ENCODE measurements at regions not wholly inside any gene's neighbourhood (a gene's known extent, or its start where the extent isn't known, plus 50 kb on each side); places are given as distances from the start of the nearest gene placed in this dataset.
"Not testable (repeated sequence)": the region's sequence is repeated elsewhere in the genome, so short reads cannot be mapped to it uniquely, and the experiment has no call there.

GRCh38 chr2:82339805-82340204, 2035.3 kb upstream of the LRRTM1 start:
- H3F3A ChIP-seq (ENCODE audit: control insufficient read depth, insufficient read depth), result no peaks in the 10 kb centered on the region

GRCh38 chr2:82333697-82334096, 2029.1 kb upstream of the LRRTM1 start:
- no peak for TF ChIP-seq CTCF (IDR thresholded peaks at IDR 0.05; ENCODE audit: low read depth, low read length, poor library complexity, severe bottlenecking)
- no peak for TF ChIP-seq EZH2phosphoT487 (IDR thresholded peaks at IDR 0.05; ENCODE audit: borderline replicate concordance, low read length)
- Histone ChIP-seq H3K9me3 (ENCODE audit: control insufficient read depth, insufficient read depth, low read length) (no peaks in the 10 kb centered on the region), H3K9me2 (replicated peaks; ENCODE audit: control insufficient read depth, low read length) (no peaks in the 10 kb centered on the region), H3K27me3 (ENCODE audit: control insufficient read depth, low read length) (no peaks in the 10 kb centered on the region), H3K4me2 (ENCODE audit: low read length) (no peak overlapping the region), H3K27ac (ENCODE audit: low read depth, low read length) (no peak overlapping the region), H3K4me3 (ENCODE audit: low read length) (no peak overlapping the region), H3K4me1 (ENCODE audit: control insufficient read depth, low read length) (no peaks in the 10 kb centered on the region), H4K20me1 (ENCODE audit: control insufficient read depth, insufficient read depth, low read depth, low read length) (no peaks in the 10 kb centered on the region), H3K79me2 (ENCODE audit: control insufficient read depth, low read length) (no peaks in the 10 kb centered on the region), H3F3A (ENCODE audit: control insufficient read depth, insufficient read depth) (no peaks in the 10 kb centered on the region), H3K36me3 (ENCODE audit: control insufficient read depth, low read length) (no peaks in the 10 kb centered on the region)

More at GRCh38 chr2:82339805-82340204, 2035.3 kb upstream of the LRRTM1 start:
- Histone ChIP-seq H3K27me3 (ENCODE audit: control insufficient read depth, low read length) (no peaks in the 10 kb centered on the region), H3K4me1 (ENCODE audit: control insufficient read depth, low read length) (no peaks in the 10 kb centered on the region), H3K9me3 (ENCODE audit: control insufficient read depth, insufficient read depth, low read length) (no peaks in the 10 kb centered on the region), H3K27ac (ENCODE audit: low read depth, low read length) (no peak overlapping the region), H3K79me2 (ENCODE audit: control insufficient read depth, low read length) (no peaks in the 10 kb centered on the region), H3K4me3 (ENCODE audit: low read length) (no peak overlapping the region), H3K9me2 (replicated peaks; ENCODE audit: control insufficient read depth, low read length) (no peaks in the 10 kb centered on the region), H3K36me3 (ENCODE audit: control insufficient read depth, low read length) (no peaks in the 10 kb centered on the region), H4K20me1 (ENCODE audit: control insufficient read depth, insufficient read depth, low read depth, low read length) (no peaks in the 10 kb centered on the region), H3K4me2 (ENCODE audit: low read length) (no peak overlapping the region)
- no peak for TF ChIP-seq EZH2phosphoT487 (IDR thresholded peaks at IDR 0.05; ENCODE audit: borderline replicate concordance, low read length)

- Histone ChIP-seq H3K79me2 (ENCODE audit: control insufficient read depth, low read length) (no peaks in the 10 kb centered on the region), H3F3A (ENCODE audit: control insufficient read depth, insufficient read depth) (no peaks in the 10 kb centered on the region), H4K20me1 (ENCODE audit: control insufficient read depth, insufficient read depth, low read depth, low read length) (no peaks in the 10 kb centered on the region), H3K27me3 (ENCODE audit: control insufficient read depth, low read length) (no peaks in the 10 kb centered on the region), H3K4me2 (ENCODE audit: low read length) (no peak overlapping the region), H3K9me3 (ENCODE audit: control insufficient read depth, insufficient read depth, low read length) (no peaks in the 10 kb centered on the region), H3K27ac (ENCODE audit: low read depth, low read length) (no peak overlapping the region), H3K4me1 (ENCODE audit: control insufficient read depth, low read length) (no peaks in the 10 kb centered on the region), H3K36me3 (ENCODE audit: control insufficient read depth, low read length) (no peaks in the 10 kb centered on the region), H3K9me2 (replicated peaks; ENCODE audit: control insufficient read depth, low read length) (no peaks in the 10 kb centered on the region), H3K4me3 (ENCODE audit: low read length) (no peak overlapping the region)
- TF ChIP-seq CTCF (IDR thresholded peaks at IDR 0.05; ENCODE audit: low read depth, low read length, poor library complexity, severe bottlenecking) (no peak), EZH2phosphoT487 (IDR thresholded peaks at IDR 0.05; ENCODE audit: borderline replicate concordance, low read length) (no peak)
Measured at GRCh38 chr2:82330155-82330554, 2025.6 kb upstream of the LRRTM1 start.

- not testable (repeated sequence) for H3F3A ChIP-seq (ENCODE audit: control insufficient read depth, insufficient read depth); H3K27ac ChIP-seq (ENCODE audit: low read depth, low read length); H3K36me3 ChIP-seq (ENCODE audit: control insufficient read depth, low read length)
Measured at GRCh38 chr2:82326180-82326767, 2021.7 kb upstream of the LRRTM1 start.

More at GRCh38 chr2:82326180-82326767, 2021.7 kb upstream of the LRRTM1 start:
- H3K4me1 ChIP-seq (ENCODE audit: control insufficient read depth, low read length); H4K20me1 ChIP-seq (ENCODE audit: control insufficient read depth, insufficient read depth, low read depth, low read length); H3K79me2 ChIP-seq (ENCODE audit: control insufficient read depth, low read length); H3K4me2 ChIP-seq (ENCODE audit: low read length); H3K27me3 ChIP-seq (ENCODE audit: control insufficient read depth, low read length); H3K9me3 ChIP-seq (ENCODE audit: control insufficient read depth, insufficient read depth, low read length); H3K9me2 ChIP-seq (replicated peaks; ENCODE audit: control insufficient read depth, low read length); H3K4me3 ChIP-seq (ENCODE audit: low read length): not testable (repeated sequence)

All from DOHH2 (cell line).